ENCODE measurements at regions not wholly inside any gene's neighbourhood (a gene's known extent, or its start where the extent isn't known, plus 50 kb on each side); places are given as distances from the start of the nearest gene placed in this dataset.

GRCh38 chr14:86168371-86168770, 638.4 kb downstream of the FLRT2 start:
- Histone ChIP-seq H2AK9ac (replicated peaks; ENCODE audit: low read depth, low read length, poor library complexity) (no peak overlapping the region), H3K4me3 (ENCODE audit: insufficient read depth, low read depth, low read length) (no peak overlapping the region), H3K9me1 (ENCODE audit: insufficient read depth, low read length) (no peaks in the 10 kb centered on the region), H3K4me1 (ENCODE audit: control insufficient read depth, insufficient read depth, low read length) (no peaks in the 10 kb centered on the region), H3K79me1 (ENCODE audit: low read depth in 1 of 2, low read length in 2 of 2) (no peaks in the 10 kb centered on the region), H2AFZ (replicated peaks; ENCODE audit: low read length, poor library complexity) (no peak overlapping the region), H3K4ac (ENCODE audit: low read depth, low read length) (no peak overlapping the region), H3K27me3 (ENCODE audit: control insufficient read depth, insufficient read depth, low read length) (no peaks in the 10 kb centered on the region), H3K36me3 (ENCODE audit: control insufficient read depth, insufficient read depth, low read length) (no peaks in the 10 kb centered on the region), H3K9me3 (ENCODE audit: control insufficient read depth, insufficient read depth, low read length) (no peaks in the 10 kb centered on the region), H2BK120ac (ENCODE audit: low read depth, low read length) (no peak overlapping the region), H3K14ac (replicated peaks; ENCODE audit: low read depth, low read length) (no peak overlapping the region), H3K18ac (ENCODE audit: low read depth, low read length) (no peak overlapping the region), H2AK5ac (ENCODE audit: low read depth, low read length) (no peak overlapping the region), H3K23ac (ENCODE audit: low read depth, low read length) (no peak overlapping the region), H2BK15ac (ENCODE audit: low read depth, low read length) (no peak overlapping the region), H3K56ac (ENCODE audit: extremely low read depth, insufficient read depth, low read length) (no peak overlapping the region), H2BK5ac (ENCODE audit: low read depth, low read length, poor library complexity, severe bottlenecking) (no peak overlapping the region), H3K9ac (ENCODE audit: low read depth, low read length) (no peak overlapping the region), H4K5ac (ENCODE audit: low read depth, low read length) (no peak overlapping the region), H3K4me2 (ENCODE audit: low read depth, low read length) (no peak overlapping the region), H2BK20ac (ENCODE audit: low read depth, low read length) (no peak overlapping the region), H4K20me1 (ENCODE audit: insufficient read depth, low read length) (no peaks in the 10 kb centered on the region), H4K91ac (ENCODE audit: insufficient read depth, low read depth, low read length) (no peak overlapping the region), H4K8ac (ENCODE audit: low read depth in 2 of 2, low read length in 2 of 2) (no peak overlapping the region), H3K27ac (ENCODE audit: insufficient read depth, low read length) (no peak overlapping the region)
- CTCF ChIA-PET = no interaction called here
- in situ Hi-C loops (cut with MboI; ENCODE audit: low sequenced_read_pairs) (no loop called here), intact Hi-C loops (cut with micrococcal nuclease) (no loop called here), dilution Hi-C loops (cut with HindIII; ENCODE audit: low sequenced_read_pairs, unreplicated experiment) (no loop called here)
- TF ChIP-seq NFE2L2 (IDR thresholded peaks at IDR 0.05; ENCODE audit: low read depth, low read length) (no peak), RCOR1 (IDR thresholded peaks at IDR 0.05; ENCODE audit: insufficient replicate concordance, low read length) (no peak), CHD1 (IDR thresholded peaks at IDR 0.05; ENCODE audit: low read depth, low read length) (no peak), RFX5 (IDR thresholded peaks at IDR 0.05; ENCODE audit: low read depth, low read length) (no peak), BHLHE40 (IDR thresholded peaks at IDR 0.05; ENCODE audit: low read depth, low read length) (no peak), RAD21 (IDR thresholded peaks at IDR 0.05; ENCODE audit: low read length) (no peak), FOS (IDR thresholded peaks at IDR 0.05; ENCODE audit: low read depth, low read length) (no peak), CTCF (conservative IDR thresholded peaks at IDR 0.05; ENCODE audit: low read depth, low read length) (no peak), POLR2A (IDR thresholded peaks at IDR 0.05; ENCODE audit: low read depth, low read length) (no peak), MAFK (IDR thresholded peaks at IDR 0.05; ENCODE audit: low read depth, low read length) (no peak), SMC3 (IDR thresholded peaks at IDR 0.05; ENCODE audit: low read depth, low read length) (no peak), MXI1 (IDR thresholded peaks at IDR 0.05; ENCODE audit: borderline replicate concordance, low read depth, low read length) (no peak), CEBPB (IDR thresholded peaks at IDR 0.05; ENCODE audit: low read depth, low read length) (no peak), USF2 (IDR thresholded peaks at IDR 0.05; ENCODE audit: low read depth, low read length) (no peak), ELK1 (IDR thresholded peaks at IDR 0.05; ENCODE audit: borderline replicate concordance, low read depth, low read length) (no peak), MAZ (IDR thresholded peaks at IDR 0.05; ENCODE audit: borderline replicate concordance, low read depth, low read length) (no peak)
- no peak for DNase-seq
- ATAC-seq (ENCODE audit: low read depth) = no peak
- no CpG with 5 or more reads among the region's 7 CpGs for WGBS, 2 experiments (ENCODE audit: extremely low coverage in 2 of 2, insufficient read length in 1 of 2)
- POLR2A ChIA-PET (ENCODE audit: unreplicated experiment) = no interaction called here
- no TSS peak for BruUV-seq (replicated peaks)

All from IMR-90 (cell line).